ENCODE measurements at regions not wholly inside any gene's neighbourhood (a gene's known extent, or its start where the extent isn't known, plus 50 kb on each side); places are given as distances from the start of the nearest gene placed in this dataset.

GRCh38 chr2:118216224-118216623 lies 128.0 kb downstream of the INSIG2 start:
- CTCF ChIA-PET: interaction anchor here (1.4 kb wide), 1 partner anchor 639 kb away, joined by 4 read pairs; no protein-coding TSS in a partner anchor
- peaks cover 12% of the 10 kb centered on the region for H3K4me1 Mint-ChIP-seq (ENCODE audit: low read depth, unreplicated experiment)
- intact Hi-C loops (cut with micrococcal nuclease; ENCODE audit: unreplicated experiment): no loop called here
- no peak overlapping the region for H3K4me3 Mint-ChIP-seq (ENCODE audit: low read depth, unreplicated experiment)
- no peaks in the 10 kb centered on the region for H3K27me3 Mint-ChIP-seq (ENCODE audit: unreplicated experiment)
- no peak overlapping the region for H3K27ac Mint-ChIP-seq (ENCODE audit: unreplicated experiment)
- no peak for TF ChIP-seq CTCF (IDR thresholded peaks at IDR 0.05; ENCODE audit: unreplicated experiment)
- no peak for DNase-seq
- no peaks in the 10 kb centered on the region for H3K36me3 Mint-ChIP-seq (ENCODE audit: insufficient read depth, unreplicated experiment)
- peaks cover 3% of the 10 kb centered on the region for H3K9me3 Mint-ChIP-seq (ENCODE audit: low read depth, unreplicated experiment)
- BruUV-seq (replicated peaks): no TSS peak

GRCh38 chr2:118209727-118210126 lies 121.5 kb downstream of the INSIG2 start:
- no TSS peak for BruUV-seq (replicated peaks)
- no peaks in the 10 kb centered on the region for H3K27me3 Mint-ChIP-seq (ENCODE audit: unreplicated experiment)
- H3K4me1 Mint-ChIP-seq (ENCODE audit: low read depth, unreplicated experiment): no peaks in the 10 kb centered on the region
- H3K4me3 Mint-ChIP-seq (ENCODE audit: low read depth, unreplicated experiment): no peak overlapping the region
- CTCF ChIA-PET: no interaction called here
- no peak overlapping the region for H3K27ac Mint-ChIP-seq (ENCODE audit: unreplicated experiment)
- DNase-seq: no peak
- H3K9me3 Mint-ChIP-seq (ENCODE audit: low read depth, unreplicated experiment): peaks cover 3% of the 10 kb centered on the region
- intact Hi-C loops (cut with micrococcal nuclease; ENCODE audit: unreplicated experiment): no loop called here
- no peak for TF ChIP-seq CTCF (IDR thresholded peaks at IDR 0.05; ENCODE audit: unreplicated experiment)
- no peaks in the 10 kb centered on the region for H3K36me3 Mint-ChIP-seq (ENCODE audit: insufficient read depth, unreplicated experiment)

- Mint-ChIP-seq H3K27ac (ENCODE audit: unreplicated experiment) (no peak overlapping the region), H3K4me1 (ENCODE audit: low read depth, unreplicated experiment) (peaks cover 5% of the 10 kb centered on the region), H3K36me3 (ENCODE audit: insufficient read depth, unreplicated experiment) (no peaks in the 10 kb centered on the region), H3K9me3 (ENCODE audit: low read depth, unreplicated experiment) (no peaks in the 10 kb centered on the region), H3K27me3 (ENCODE audit: unreplicated experiment) (no peaks in the 10 kb centered on the region), H3K4me3 (ENCODE audit: low read depth, unreplicated experiment) (no peak overlapping the region)
- intact Hi-C loops (cut with micrococcal nuclease; ENCODE audit: unreplicated experiment): no loop called here
- BruUV-seq (replicated peaks): no TSS peak
- no peak for TF ChIP-seq CTCF (IDR thresholded peaks at IDR 0.05; ENCODE audit: unreplicated experiment)
- no peak for DNase-seq
- CTCF ChIA-PET: no interaction called here
These were observed 119.6 kb downstream of the INSIG2 start for GRCh38 chr2:118207889-118208288.

GRCh38 chr2:118202707-118203303 lies 114.5 kb downstream of the INSIG2 start:
- peak; percentile 59 for DNase-seq
- Mint-ChIP-seq H3K27me3 (ENCODE audit: unreplicated experiment) (no peaks in the 10 kb centered on the region), H3K4me3 (ENCODE audit: low read depth, unreplicated experiment) (no peak overlapping the region), H3K36me3 (ENCODE audit: insufficient read depth, unreplicated experiment) (no peaks in the 10 kb centered on the region), H3K4me1 (ENCODE audit: low read depth, unreplicated experiment) (peaks cover 8% of the 10 kb centered on the region), H3K27ac (ENCODE audit: unreplicated experiment) (no peak overlapping the region), H3K9me3 (ENCODE audit: low read depth, unreplicated experiment) (no peaks in the 10 kb centered on the region)
- intact Hi-C loops (cut with micrococcal nuclease; ENCODE audit: unreplicated experiment): loop anchor here (2.0 kb wide), 2 partner anchors 156 to 662 kb away; no protein-coding TSS in a partner anchor
- no TSS peak for BruUV-seq (replicated peaks)
- CTCF ChIA-PET: no interaction called here
- peak; percentile 86 for TF ChIP-seq CTCF (IDR thresholded peaks at IDR 0.05; ENCODE audit: unreplicated experiment)
